Right renal pelvis (tissue), 4 donors: ENCODE measurements at regions not wholly inside any gene's neighbourhood (a gene's known extent, or its start where the extent isn't known, plus 50 kb on each side); places are given as distances from the start of the nearest gene placed in this dataset.

Source experiments
- DNase-seq, 4 donors: peaks; one replicate each; pipeline ENCODE4 v3.0.0-alpha.2; 2013; ENCODE audit warnings: low read depth in 4 of 4, low spot score in 3 of 4, missing footprints in 1 of 4

- DNase-seq, result no peak
Measured at GRCh38 chr9:18018221-18018620, 439.4 kb downstream of the SH3GL2 start.

- no peak for DNase-seq
Measured at GRCh38 chr9:18018661-18019060, 439.8 kb downstream of the SH3GL2 start.

- no peak for DNase-seq
Measured at GRCh38 chr9:18020121-18020745, 441.4 kb downstream of the SH3GL2 start.

- no peak for DNase-seq
Measured at GRCh38 chr9:18022642-18023041, 443.8 kb downstream of the SH3GL2 start.

GRCh38 chr9:18023332-18023731 is 444.5 kb downstream of the SH3GL2 start:
- no peak for DNase-seq

- DNase-seq, result no peak
Measured at GRCh38 chr9:18032636-18033035, 441.3 kb upstream of the ADAMTSL1 start.

GRCh38 chr9:18036422-18037187 is 437.3 kb upstream of the ADAMTSL1 start:
- no peak for DNase-seq

- DNase-seq, result no peak
Measured at GRCh38 chr9:18037981-18038380, 436.0 kb upstream of the ADAMTSL1 start.

- DNase-seq, result no peak
Measured at GRCh38 chr9:18040327-18040726, 433.6 kb upstream of the ADAMTSL1 start.

GRCh38 chr9:18043978-18044377 is 430.0 kb upstream of the ADAMTSL1 start:
- no peak for DNase-seq

- no peak for DNase-seq
Measured at GRCh38 chr9:18045326-18045725, 428.6 kb upstream of the ADAMTSL1 start.

- DNase-seq, result no peak
Measured at GRCh38 chr9:18046068-18046467, 427.9 kb upstream of the ADAMTSL1 start.

- DNase-seq, result no peak
Measured at GRCh38 chr9:18051638-18052037, 422.3 kb upstream of the ADAMTSL1 start.

GRCh38 chr9:18052060-18052459 is 421.9 kb upstream of the ADAMTSL1 start:
- no peak for DNase-seq

- DNase-seq, result no peak
Measured at GRCh38 chr9:18056269-18056992, 417.5 kb upstream of the ADAMTSL1 start.

GRCh38 chr9:18056993-18057369 is 417.0 kb upstream of the ADAMTSL1 start:
- DNase-seq, result no peak

- DNase-seq, result no peak
Measured at GRCh38 chr9:18058564-18059442, 415.1 kb upstream of the ADAMTSL1 start.

GRCh38 chr9:18059447-18059846 is 414.5 kb upstream of the ADAMTSL1 start:
- no peak for DNase-seq

- no peak for DNase-seq
Measured at GRCh38 chr9:18060269-18060934, 413.6 kb upstream of the ADAMTSL1 start.

GRCh38 chr9:18061332-18061731 is 412.6 kb upstream of the ADAMTSL1 start:
- no peak for DNase-seq
